Lower lobe of right lung (tissue), 2 donors: ENCODE measurements at regions not wholly inside any gene's neighbourhood (a gene's known extent, or its start where the extent isn't known, plus 50 kb on each side); places are given as distances from the start of the nearest gene placed in this dataset.
A peak's percentile ranks its signal among the peaks of the same experiment; 100 is the strongest.
"Not testable (repeated sequence)": the region's sequence is repeated elsewhere in the genome, so short reads cannot be mapped to it uniquely, and the experiment has no call there.

ENCODE experiments used
- ATAC-seq, 2 donors: fragments of 200-7000 bp; cut with Tn5 transposase; one replicate each; pipeline ENCODE4 v1.9.1; 2020 to 2022; ENCODE audit warnings: mild to moderate bottlenecking in 2 of 2, moderate library complexity in 2 of 2
- DNase-seq: peaks from one replicate; pipeline ENCODE4 v3.0.0-alpha.2; 2020
- H3K27ac ChIP-seq: fragments of 200-600 bp; one replicate; pipeline ENCODE4 v1.8.0; 2022
- H3K27me3 ChIP-seq: fragments of 200-600 bp; one replicate; pipeline ENCODE4 v1.8.0; 2022; ENCODE audit warnings: low read depth
- H3K36me3 ChIP-seq: fragments of 200-600 bp; one replicate; pipeline ENCODE4 v1.8.0; 2022; ENCODE audit warnings: mild to moderate bottlenecking
- H3K4me1 ChIP-seq: fragments of 200-600 bp; one replicate; pipeline ENCODE4 v1.8.0; 2022
- H3K4me3 ChIP-seq: fragments of 200-600 bp; one replicate; pipeline ENCODE4 v1.8.0; 2022; ENCODE audit warnings: mild to moderate bottlenecking
- H3K9me3 ChIP-seq: fragments of 200-600 bp; one replicate; pipeline ENCODE4 v1.8.0; 2022
- intact Hi-C: fragments of 100-400 bp; cut with DNase I; formaldehyde crosslinking; loops from one replicate; pipeline ENCODE4 v1.11.0; 2022
- TF ChIP-seq, protein P1 (sequence below): fragments of 200-600 bp; IDR thresholded peaks from one replicate; pipeline ENCODE4 v1.8.0; 2022; ENCODE audit warnings: antibody characterized with exemption, mild to moderate bottlenecking
- donor health status: DM: no; HTN: yes; CAD: no; lungs with severe emphysema.

DNA sequence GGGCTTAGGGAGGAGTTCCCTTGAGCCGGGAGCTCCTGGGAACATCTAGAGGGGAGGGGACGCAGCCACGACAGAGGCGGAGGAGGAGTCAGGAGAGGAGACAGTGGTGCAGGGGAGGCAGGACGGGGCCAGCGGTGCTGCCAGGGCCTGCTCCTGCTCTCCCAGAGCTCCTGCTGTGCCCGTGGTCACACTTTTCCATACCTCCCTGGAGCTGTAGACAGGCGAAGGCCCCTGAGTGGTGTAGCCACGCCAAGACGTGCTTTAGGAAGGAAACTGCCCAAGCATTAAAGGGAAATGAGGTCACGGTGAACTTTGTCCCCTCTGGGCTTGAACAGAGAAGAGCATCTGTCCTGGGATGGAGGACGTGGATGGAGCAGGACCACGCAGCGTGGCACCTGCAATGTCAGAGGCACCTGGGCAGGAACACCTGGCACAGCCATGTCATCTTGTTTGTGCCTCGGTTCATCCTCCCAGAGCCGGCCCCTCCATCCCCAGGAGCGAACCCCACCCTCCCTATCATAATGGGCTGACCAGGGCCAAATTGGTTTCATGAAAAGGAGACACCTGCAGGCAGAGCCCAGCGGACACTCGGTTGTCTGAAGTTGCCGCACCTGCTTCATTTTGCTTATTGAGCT is 239.5 kb upstream of the SFSWAP start:
- no peak for ATAC-seq

DNA sequence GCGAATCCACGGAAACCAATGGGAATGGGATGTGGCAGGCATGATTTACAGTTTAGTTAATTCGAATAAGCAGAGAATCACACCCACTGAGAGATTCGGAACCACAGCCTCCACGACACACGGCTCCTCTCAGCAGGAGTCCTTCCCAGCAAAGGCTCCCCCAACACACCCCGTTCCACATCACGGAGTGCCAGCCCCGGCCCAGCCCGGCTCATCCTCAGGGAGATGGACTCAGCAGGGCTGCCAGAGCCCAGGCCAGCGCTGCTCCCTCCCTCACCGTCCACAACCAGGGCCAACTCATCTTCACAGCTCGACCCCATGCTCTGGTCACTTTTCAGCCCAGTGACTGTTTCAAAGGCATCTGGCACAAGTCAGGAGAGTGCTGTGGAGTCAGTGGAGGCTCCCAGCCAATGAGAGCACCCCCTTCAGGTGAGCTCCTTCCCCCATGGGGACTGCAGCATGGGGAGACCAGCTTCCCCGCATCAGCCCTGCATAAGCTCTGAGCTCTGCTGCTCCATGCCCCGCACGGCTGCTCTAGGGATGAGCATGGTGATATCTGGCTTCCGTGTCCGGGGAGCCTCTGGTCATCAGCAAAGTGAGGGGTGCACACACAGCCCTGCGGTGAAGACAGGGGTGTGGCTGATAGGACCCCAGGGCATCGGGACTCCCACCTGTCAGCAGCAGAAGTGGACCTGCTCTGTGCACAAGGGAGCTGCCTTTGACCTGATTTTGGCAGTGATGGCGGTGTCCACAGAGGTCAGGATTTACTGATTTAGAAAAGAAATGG is 238.8 kb upstream of the SFSWAP start:
- ATAC-seq (no peak), DNase-seq (no peak)
- TF ChIP-seq, protein P1, sequence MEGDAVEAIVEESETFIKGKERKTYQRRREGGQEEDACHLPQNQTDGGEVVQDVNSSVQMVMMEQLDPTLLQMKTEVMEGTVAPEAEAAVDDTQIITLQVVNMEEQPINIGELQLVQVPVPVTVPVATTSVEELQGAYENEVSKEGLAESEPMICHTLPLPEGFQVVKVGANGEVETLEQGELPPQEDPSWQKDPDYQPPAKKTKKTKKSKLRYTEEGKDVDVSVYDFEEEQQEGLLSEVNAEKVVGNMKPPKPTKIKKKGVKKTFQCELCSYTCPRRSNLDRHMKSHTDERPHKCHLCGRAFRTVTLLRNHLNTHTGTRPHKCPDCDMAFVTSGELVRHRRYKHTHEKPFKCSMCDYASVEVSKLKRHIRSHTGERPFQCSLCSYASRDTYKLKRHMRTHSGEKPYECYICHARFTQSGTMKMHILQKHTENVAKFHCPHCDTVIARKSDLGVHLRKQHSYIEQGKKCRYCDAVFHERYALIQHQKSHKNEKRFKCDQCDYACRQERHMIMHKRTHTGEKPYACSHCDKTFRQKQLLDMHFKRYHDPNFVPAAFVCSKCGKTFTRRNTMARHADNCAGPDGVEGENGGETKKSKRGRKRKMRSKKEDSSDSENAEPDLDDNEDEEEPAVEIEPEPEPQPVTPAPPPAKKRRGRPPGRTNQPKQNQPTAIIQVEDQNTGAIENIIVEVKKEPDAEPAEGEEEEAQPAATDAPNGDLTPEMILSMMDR = no peak
- Histone ChIP-seq H3K27me3 (peaks cover 10% of the 10 kb centered on the region), H3K36me3 (no peaks in the 10 kb centered on the region), H3K9me3 (no peaks in the 10 kb centered on the region), H3K27ac (no peak overlapping the region), H3K4me1 (no peaks in the 10 kb centered on the region), H3K4me3 (no peak overlapping the region)
- intact Hi-C loops = no loop called here

More for the DNA sequence above, 239.5 kb upstream of the SFSWAP start:
- Histone ChIP-seq H3K27ac (no peak overlapping the region), H3K4me3 (no peak overlapping the region), H3K36me3 (no peaks in the 10 kb centered on the region), H3K9me3 (no peaks in the 10 kb centered on the region), H3K4me1 (no peaks in the 10 kb centered on the region), H3K27me3 (peaks cover 10% of the 10 kb centered on the region)
- no peak for DNase-seq
- intact Hi-C loops = no loop called here
- TF ChIP-seq, protein P1 = no peak

DNA sequence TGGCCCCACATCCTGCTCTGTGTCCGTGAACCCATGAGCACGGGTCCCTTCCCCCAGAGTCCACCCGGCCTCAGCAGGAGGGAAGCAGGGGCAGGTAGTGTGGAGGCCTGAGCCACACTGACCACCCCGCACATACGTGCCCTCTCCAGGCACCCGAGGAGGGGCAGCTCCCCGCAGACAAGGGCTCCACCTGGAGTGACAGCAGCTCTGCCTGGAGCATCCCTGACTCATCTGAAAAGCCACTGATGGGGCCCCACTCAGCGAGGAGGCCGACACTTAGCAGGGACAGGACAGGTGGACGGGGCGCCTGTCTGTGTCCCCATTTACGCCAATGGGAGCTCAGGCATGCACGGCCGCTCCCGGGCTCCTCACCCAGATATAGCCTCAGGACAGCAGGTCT is 237.6 kb upstream of the SFSWAP start:
- no peak overlapping the region for H3K27ac ChIP-seq
- DNase-seq = no peak

DNA sequence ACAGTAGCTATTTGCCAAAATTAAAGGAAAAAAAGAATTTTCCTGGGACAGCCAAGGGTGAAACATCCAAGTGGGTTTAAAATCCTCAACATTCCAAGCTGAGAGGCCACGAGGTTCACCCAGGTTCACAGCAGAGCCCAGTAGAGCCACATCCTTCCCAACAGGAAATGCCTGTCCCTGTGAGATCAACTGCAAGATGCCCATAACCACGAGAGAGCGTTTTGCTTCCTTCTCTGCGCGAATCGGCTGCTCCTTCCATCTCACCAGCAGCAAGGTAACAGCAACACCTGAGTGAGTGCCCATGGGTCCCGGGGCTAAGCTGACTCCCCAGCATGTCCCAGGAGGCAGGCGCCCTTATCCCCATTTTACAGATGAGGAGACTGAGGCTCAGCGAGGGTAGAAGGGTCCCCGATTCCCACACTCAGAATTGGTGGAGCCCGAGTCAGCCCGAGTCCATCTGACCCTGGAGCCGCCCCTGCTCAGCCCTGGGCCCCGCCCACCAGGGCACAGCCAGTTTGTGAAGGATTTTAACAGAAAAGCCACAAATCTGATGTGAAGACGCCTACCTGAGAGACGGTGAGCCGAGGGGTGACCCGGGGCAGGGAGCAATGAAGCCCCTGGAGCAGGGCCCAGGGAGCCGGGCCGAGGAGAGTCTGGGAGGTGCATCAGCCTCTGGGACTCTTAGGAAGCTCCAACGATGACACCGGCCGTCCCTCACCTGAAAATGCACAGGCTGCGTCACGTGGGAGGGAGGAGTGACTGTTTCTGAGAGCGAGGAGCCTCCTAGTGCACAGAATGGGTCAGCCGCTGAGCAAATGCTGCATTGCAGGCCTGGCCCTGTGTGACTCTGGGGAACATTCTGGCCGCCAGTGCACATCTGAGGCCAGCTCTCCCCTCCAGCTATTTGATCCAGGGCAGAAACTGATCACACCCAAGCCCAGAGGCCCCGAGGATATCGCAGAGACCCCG is 236.9 kb upstream of the SFSWAP start:
- intact Hi-C loops = no loop called here
- DNase-seq (no peak), ATAC-seq (no peak)
- Histone ChIP-seq H3K9me3 (no peaks in the 10 kb centered on the region), H3K4me3 (no peak overlapping the region), H3K36me3 (no peaks in the 10 kb centered on the region), H3K27me3 (peaks cover 10% of the 10 kb centered on the region), H3K4me1 (no peaks in the 10 kb centered on the region), H3K27ac (no peak overlapping the region)
- TF ChIP-seq, protein P1 = no peak

More for the DNA sequence above, 237.6 kb upstream of the SFSWAP start:
- TF ChIP-seq, protein P1 = no peak
- Histone ChIP-seq H3K4me3 (no peak overlapping the region), H3K9me3 (no peaks in the 10 kb centered on the region), H3K4me1 (no peaks in the 10 kb centered on the region), H3K36me3 (no peaks in the 10 kb centered on the region), H3K27me3 (peaks cover 10% of the 10 kb centered on the region)
- peak in 1 of 2 donors; percentile 11 for ATAC-seq
- intact Hi-C loops = no loop called here

DNA sequence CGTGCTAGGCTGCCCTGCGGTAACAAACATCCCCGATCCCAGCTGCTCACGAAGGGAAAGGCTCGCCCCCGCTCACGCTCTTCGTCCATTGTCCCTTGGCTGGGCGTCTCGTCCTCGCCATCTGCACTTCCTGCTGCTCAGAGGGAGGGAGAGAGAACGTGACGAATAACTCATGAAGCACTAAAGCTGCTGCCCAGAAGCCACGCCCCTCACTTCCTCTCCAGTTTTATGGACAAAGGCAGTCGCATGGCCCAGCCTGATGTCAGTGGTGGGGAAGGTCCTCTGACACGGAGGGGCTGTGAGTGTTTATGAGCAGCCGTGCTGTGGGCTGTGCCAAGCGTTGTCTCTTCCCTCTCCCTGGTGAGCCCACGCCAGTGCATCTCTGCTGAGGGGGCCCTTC is 235.9 kb upstream of the SFSWAP start:
- DNase-seq, H3K36me3 ChIP-seq, H3K9me3 ChIP-seq, H3K4me3 ChIP-seq, H3K4me1 ChIP-seq, H3K27ac ChIP-seq, intact Hi-C loops: not testable (repeated sequence)
- ATAC-seq = peak; percentile 40 to 45
- H3K27me3 ChIP-seq = peaks cover 10% of the 10 kb centered on the region
